HepG2 (cell line): ENCODE measurements at regions not wholly inside any gene's neighbourhood (a gene's known extent, or its start where the extent isn't known, plus 50 kb on each side); places are given as distances from the start of the nearest gene placed in this dataset.

Experiments
- ATAC-seq: fragments of 200-7000 bp; cut with Tn5 transposase; 3 replicates; pipeline ENCODE4 v1.9.1; 2020; ENCODE audit warnings: mild to moderate bottlenecking, moderate library complexity
- BruUV-seq: library from RNA; stranded (reverse); fragments of 400-500 nt; replicated peaks from 2 replicates; lab custom pipeline; 2021; lab: Mats Ljungman, UMichigan
- CTCF ChIA-PET: fragments of 300-600 bp; formaldehyde crosslinking; extraction: SDS; loops from one replicate; lab custom pipeline; 2021; ENCODE audit warnings: low total read pairs, inconsistent platforms, low intra/inter-chr PET ratio; lab: Yijun Ruan, JAX
- POLR2A ChIA-PET: fragments of 350-600 bp; sonication (Branson Sonifier 250); formaldehyde crosslinking; loops from one replicate; lab custom pipeline; 2020; ENCODE audit warnings: antibody characterized with exemption, inconsistent platforms; lab: Yijun Ruan, JAX
- DNase-seq: peaks from one replicate; pipeline ENCODE4 v3.0.0-alpha.2; 2015; ENCODE audit warnings: low spot score
- FAIRE-seq: peaks from 3 replicates; lab custom pipeline; 2011; peaks lifted over from hg19 to GRCh38; lab: Jason Lieb, UNC
- H2AFZ ChIP-seq: one replicate; pipeline ENCODE4 v1.6.1; 2011; ENCODE audit warnings: low read length, inconsistent platforms
- H3K27ac ChIP-seq: fragments of 300-600 bp; 3 replicates; pipeline ENCODE4 v1.8.0; 2011; ENCODE audit warnings: mixed run types, mild to moderate bottlenecking, mixed read lengths, low read length, inconsistent platforms; ENCODE audit not compliant: insufficient read depth; ENCODE audit errors: extremely low read length
- H3K27me3 ChIP-seq, 2 experiments: fragments of 200-600 bp in 1 of 2; 2 replicates in 1 of 2; 3 replicates in 1 of 2; pipeline versions ENCODE4 v1.6.0 to v1.8.0; 2011; ENCODE audit warnings: low read length in 2 of 2, mild to moderate bottlenecking in 2 of 2, moderate library complexity in 2 of 2, inconsistent platforms in 1 of 2; ENCODE audit not compliant: insufficient read depth in 2 of 2, control insufficient read depth in 1 of 2
- H3K36me3 ChIP-seq, 2 experiments: fragments of 200-600 bp in 1 of 2; replicated peaks in 1 of 2; 2 replicates in 1 of 2; 3 replicates in 1 of 2; pipeline versions ENCODE4 v1.5.1 to v1.8.0; 2011; ENCODE audit warnings: low read length in 2 of 2, inconsistent platforms in 1 of 2; ENCODE audit not compliant: insufficient read depth in 2 of 2, control insufficient read depth in 1 of 2
- H3K4me1 ChIP-seq: 2 replicates; pipeline ENCODE4 v1.5.1; 2012; ENCODE audit warnings: low read length, inconsistent platforms; ENCODE audit not compliant: insufficient read depth
- H3K4me2 ChIP-seq: 2 replicates; pipeline ENCODE4 v1.6.0; 2011; ENCODE audit warnings: low read depth, low read length, inconsistent platforms
- H3K4me3 ChIP-seq, 3 experiments: fragments of 200-600 bp in 1 of 3; sonication (generic), shearing (Covaris generic) in 1 of 3; replicated peaks in 1 of 3; 2 replicates each; pipeline ENCODE4 v1.5.1; 2011 to 2016; ENCODE audit warnings: low read length in 3 of 3, inconsistent platforms in 2 of 3, low read depth in 2 of 3, mild to moderate bottlenecking in 2 of 3, control low read depth in 1 of 3, mixed read lengths in 1 of 3; ENCODE audit not compliant: insufficient read depth in 1 of 3
- H3K79me2 ChIP-seq: one replicate; pipeline ENCODE4 v1.6.1; 2011; ENCODE audit warnings: low read length, inconsistent platforms; ENCODE audit not compliant: insufficient read depth
- H3K9ac ChIP-seq: 2 replicates; pipeline ENCODE4 v1.6.0; 2011; ENCODE audit warnings: mild to moderate bottlenecking, low read depth, low read length, inconsistent platforms; ENCODE audit not compliant: insufficient read depth
- H3K9me3 ChIP-seq: 2 replicates; pipeline ENCODE4 v1.5.1; 2012; ENCODE audit warnings: mild to moderate bottlenecking, low read length
- H4K20me1 ChIP-seq: 2 replicates; pipeline ENCODE4 v1.6.0; 2011; ENCODE audit warnings: inconsistent platforms, mild to moderate bottlenecking, low read length, moderate library complexity; ENCODE audit not compliant: insufficient read depth
- HNRNPUL1 ChIP-seq: fragments of 200-400 bp; formaldehyde crosslinking; IDR thresholded peaks from 2 replicates; pipeline ENCODE4 v1.6.1; 2017; ENCODE audit warnings: low read depth, mild to moderate bottlenecking, low read length, moderate library complexity
- KAT2B ChIP-seq: fragments of 150-350 bp; IDR thresholded peaks from 2 replicates; pipeline ENCODE4 v1.6.1; 2014; ENCODE audit warnings: low read depth, low read length, borderline replicate concordance
- NR2F1 ChIP-seq, 2 experiments: fragments of 450-650 bp in 1 of 2; formaldehyde crosslinking in 1 of 2; IDR thresholded peaks; 2 replicates each; pipeline versions ENCODE4 v1.5.0 to v1.6.1; 2016 to 2020; ENCODE audit warnings: mild to moderate bottlenecking in 1 of 2, missing compliant biosample characterization in 1 of 2, missing genetic modification reagents in 1 of 2, moderate library complexity in 1 of 2
- PAWR ChIP-seq: sonication (generic); formaldehyde crosslinking; IDR thresholded peaks from 2 replicates; pipeline ENCODE4 v1.4.0; 2020; ENCODE audit warnings: missing genetic modification reagents, mild to moderate bottlenecking, borderline replicate concordance
- SYNCRIP ChIP-seq: fragments of 200-400 bp; formaldehyde crosslinking; IDR thresholded peaks from 2 replicates; pipeline ENCODE4 v1.6.1; 2018; ENCODE audit warnings: mild to moderate bottlenecking, low read depth, low read length; ENCODE audit not compliant: insufficient read depth
- TCF7 ChIP-seq: sonication (generic); IDR thresholded peaks from 2 replicates; pipeline ENCODE4 v1.6.1; 2016; ENCODE audit warnings: antibody characterized with exemption, low read depth
- ZEB1 ChIP-seq: IDR thresholded peaks from 2 replicates; pipeline ENCODE4 v1.6.1; 2012; ENCODE audit warnings: mild to moderate bottlenecking, low read depth, inconsistent platforms; ENCODE audit not compliant: insufficient replicate concordance
- ZNF160 ChIP-seq: sonication (generic); formaldehyde crosslinking; IDR thresholded peaks from 2 replicates; pipeline ENCODE4 v1.8.0; 2022; ENCODE audit warnings: mild to moderate bottlenecking, inconsistent platforms, missing genetic modification reagents
- ZNF431 ChIP-seq: sonication (generic); formaldehyde crosslinking; IDR thresholded peaks from 2 replicates; pipeline ENCODE4 v1.9.0; 2022; ENCODE audit warnings: missing genetic modification reagents, low read depth, mild to moderate bottlenecking, borderline replicate concordance
- ZNF691 ChIP-seq: sonication (generic); formaldehyde crosslinking; IDR thresholded peaks from 2 replicates; pipeline ENCODE4 v1.4.0; 2020; ENCODE audit warnings: missing genetic modification reagents, low read depth, mild to moderate bottlenecking, borderline replicate concordance
- ZNF772 ChIP-seq: sonication (generic); formaldehyde crosslinking; IDR thresholded peaks from 2 replicates; pipeline ENCODE4 v1.5.0; 2020; ENCODE audit warnings: mild to moderate bottlenecking, missing genetic modification reagents
- ZNF891 ChIP-seq: sonication (generic); formaldehyde crosslinking; IDR thresholded peaks from 2 replicates; pipeline ENCODE4 v1.5.0; 2020; ENCODE audit warnings: mild to moderate bottlenecking, missing genetic modification reagents
- WGBS: methylation state at CpG from one replicate; pipeline ENCODE4 v1.1.6; 2017; ENCODE audit warnings: low lambda C conversion rate; 5-methylcytosine and 5-hydroxymethylcytosine counted together
- in situ Hi-C: cut with HindIII; loops from 2 replicates; pipeline ENCODE4 v1.10.0; 2017; ENCODE audit warnings: low pct_unique_long_range_greater_than_20kb; ENCODE audit not compliant: extremely low pct_ligation_motif_present
- intact Hi-C: fragments of 100-400 bp; cut with micrococcal nuclease; formaldehyde crosslinking; loops from one replicate; pipeline ENCODE4 v1.10.0; 2022; ENCODE audit not compliant: unreplicated experiment
- TF ChIP-seq, protein P1 (sequence below), 2 experiments: fragments of 450-650 bp in 1 of 2; sonication (generic) in 1 of 2; formaldehyde crosslinking; IDR thresholded peaks; 2 replicates each; pipeline versions ENCODE4 v1.5.0 to v1.8.0; 2020 to 2022; ENCODE audit warnings: mild to moderate bottlenecking in 1 of 2, missing genetic modification reagents in 1 of 2
- TF ChIP-seq, protein P2 (sequence below): sonication (generic); formaldehyde crosslinking; IDR thresholded peaks from 2 replicates; pipeline ENCODE4 v1.8.1; 2022; ENCODE audit warnings: mild to moderate bottlenecking, missing genetic modification reagents
- TF ChIP-seq, protein P3 (sequence below): sonication (generic); formaldehyde crosslinking; conservative IDR thresholded peaks from 2 replicates; pipeline ENCODE4 v1.4.0; 2020; ENCODE audit warnings: missing genetic modification reagents

GRCh38 chrX:65273152-65273551 lies 261.4 kb downstream of the LAS1L start:
- ChIA-PET POLR2A (no interaction called here), CTCF (no interaction called here)
- Histone ChIP-seq H3K36me3 (no peaks in the 10 kb centered on the region), H3K27me3 (no peaks in the 10 kb centered on the region), H3K9me3 (peaks cover 21% of the 10 kb centered on the region; the same call in 1 of the 2 replicates), H3K4me1 (no peaks in the 10 kb centered on the region), H3K4me2 (no peak overlapping the region), H3K9ac (no peak overlapping the region), H4K20me1 (no peaks in the 10 kb centered on the region), H2AFZ (no peak overlapping the region), H3K4me3 (no peak overlapping the region), H3K79me2 (no peaks in the 10 kb centered on the region), H3K27ac (no peak overlapping the region)
- in situ Hi-C loops (no loop called here), intact Hi-C loops (no loop called here)
- no peak for DNase-seq
- ATAC-seq, result no peak
- FAIRE-seq, result no peak
- peak; percentile 93; the same call in 1 of the 2 replicates for TF ChIP-seq ZNF160 (CRISPR knock-in tag)
- TF ChIP-seq, protein P1, sequence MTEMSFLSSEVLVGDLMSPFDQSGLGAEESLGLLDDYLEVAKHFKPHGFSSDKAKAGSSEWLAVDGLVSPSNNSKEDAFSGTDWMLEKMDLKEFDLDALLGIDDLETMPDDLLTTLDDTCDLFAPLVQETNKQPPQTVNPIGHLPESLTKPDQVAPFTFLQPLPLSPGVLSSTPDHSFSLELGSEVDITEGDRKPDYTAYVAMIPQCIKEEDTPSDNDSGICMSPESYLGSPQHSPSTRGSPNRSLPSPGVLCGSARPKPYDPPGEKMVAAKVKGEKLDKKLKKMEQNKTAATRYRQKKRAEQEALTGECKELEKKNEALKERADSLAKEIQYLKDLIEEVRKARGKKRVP (CRISPR knock-in tag; IDR thresholded peaks at IDR 0.05), result no peak
- BruUV-seq, result no TSS peak

DNA sequence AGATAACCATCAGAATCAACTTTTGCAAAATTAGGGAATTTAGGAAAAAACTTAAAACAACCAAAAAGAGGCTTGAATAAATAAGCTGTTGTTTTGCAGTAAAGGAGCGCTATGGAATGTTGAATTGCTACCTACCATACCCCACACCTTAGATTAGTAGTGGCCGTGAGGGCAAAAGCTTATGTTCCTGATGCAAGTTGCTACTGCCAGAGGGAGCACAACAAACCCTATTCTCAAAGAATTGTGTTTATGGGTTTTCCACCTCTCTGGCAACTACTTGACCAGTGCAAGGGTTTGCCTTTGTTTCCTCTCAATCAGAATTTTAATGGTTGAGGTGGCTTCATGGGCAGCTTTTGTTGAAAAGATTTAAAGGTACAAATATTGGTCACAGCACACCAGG lies 268.1 kb downstream of the LAS1L start:
- no peaks in the 10 kb centered on the region for H3K36me3 ChIP-seq
- in situ Hi-C loops (no loop called here), intact Hi-C loops (loop anchor here (10.0 kb wide), 1 partner anchor 58 kb away; no protein-coding TSS in a partner anchor)
- 100% methylated on average over 2 of the region's 2 CpGs for WGBS
- H3K4me3 ChIP-seq, result no peak overlapping the region
- ATAC-seq (no peak), FAIRE-seq (no peak), DNase-seq (no peak)
- no peak overlapping the region for H2AFZ ChIP-seq
- no TSS peak for BruUV-seq
- H3K4me2 ChIP-seq, result no peak overlapping the region
- POLR2A ChIA-PET, result no interaction called here
- no peak overlapping the region for H3K27ac ChIP-seq
- no peaks in the 10 kb centered on the region for H3K4me1 ChIP-seq
- no peaks in the 10 kb centered on the region for H3K27me3 ChIP-seq
- no peak overlapping the region for H3K9ac ChIP-seq
- CTCF ChIA-PET, result no interaction called here
- H3K79me2 ChIP-seq, result no peaks in the 10 kb centered on the region
- no peaks in the 10 kb centered on the region for H3K9me3 ChIP-seq
- H4K20me1 ChIP-seq, result no peaks in the 10 kb centered on the region
- TF ChIP-seq TCF7, result no peak
- TF ChIP-seq ZNF691 (CRISPR knock-in tag), result no peak
- TF ChIP-seq HNRNPUL1, result no peak
- TF ChIP-seq SYNCRIP, result no peak
- no peak for TF ChIP-seq KAT2B
- TF ChIP-seq NR2F1 (CRISPR knock-in tag; IDR thresholded peaks at IDR 0.05), result no peak
- TF ChIP-seq ZNF431, result no peak
- no peak for TF ChIP-seq PAWR
- no peak for TF ChIP-seq ZNF772 (CRISPR knock-in tag)
- no peak for TF ChIP-seq ZNF891
- TF ChIP-seq, protein P2, sequence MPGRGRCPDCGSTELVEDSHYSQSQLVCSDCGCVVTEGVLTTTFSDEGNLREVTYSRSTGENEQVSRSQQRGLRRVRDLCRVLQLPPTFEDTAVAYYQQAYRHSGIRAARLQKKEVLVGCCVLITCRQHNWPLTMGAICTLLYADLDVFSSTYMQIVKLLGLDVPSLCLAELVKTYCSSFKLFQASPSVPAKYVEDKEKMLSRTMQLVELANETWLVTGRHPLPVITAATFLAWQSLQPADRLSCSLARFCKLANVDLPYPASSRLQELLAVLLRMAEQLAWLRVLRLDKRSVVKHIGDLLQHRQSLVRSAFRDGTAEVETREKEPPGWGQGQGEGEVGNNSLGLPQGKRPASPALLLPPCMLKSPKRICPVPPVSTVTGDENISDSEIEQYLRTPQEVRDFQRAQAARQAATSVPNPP (CRISPR knock-in tag), result no peak
- TF ChIP-seq, protein P3, sequence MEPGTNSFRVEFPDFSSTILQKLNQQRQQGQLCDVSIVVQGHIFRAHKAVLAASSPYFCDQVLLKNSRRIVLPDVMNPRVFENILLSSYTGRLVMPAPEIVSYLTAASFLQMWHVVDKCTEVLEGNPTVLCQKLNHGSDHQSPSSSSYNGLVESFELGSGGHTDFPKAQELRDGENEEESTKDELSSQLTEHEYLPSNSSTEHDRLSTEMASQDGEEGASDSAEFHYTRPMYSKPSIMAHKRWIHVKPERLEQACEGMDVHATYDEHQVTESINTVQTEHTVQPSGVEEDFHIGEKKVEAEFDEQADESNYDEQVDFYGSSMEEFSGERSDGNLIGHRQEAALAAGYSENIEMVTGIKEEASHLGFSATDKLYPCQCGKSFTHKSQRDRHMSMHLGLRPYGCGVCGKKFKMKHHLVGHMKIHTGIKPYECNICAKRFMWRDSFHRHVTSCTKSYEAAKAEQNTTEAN (CRISPR knock-in tag), result no peak
- no peak for TF ChIP-seq ZEB1
